ENCODE measurements at regions not wholly inside any gene's neighbourhood (a gene's known extent, or its start where the extent isn't known, plus 50 kb on each side); places are given as distances from the start of the nearest gene placed in this dataset.

GRCh38 chr17:77596491-77597417 lies 361.7 kb upstream of the TNRC6C start:
- H3K9me3 ChIP-seq, result no peaks in the 10 kb centered on the region
- no peak for DNase-seq
- TF ChIP-seq POLR2A (IDR thresholded peaks at IDR 0.05) (no peak), CTCF (IDR thresholded peaks at IDR 0.05) (no peak), EP300 (IDR thresholded peaks at IDR 0.05) (no peak)
- H3K4me3 ChIP-seq, result no peak overlapping the region
- H3K27me3 ChIP-seq, result no peaks in the 10 kb centered on the region
- 55 to 68% (median 57%) methylated on average over 22 of the region's 22 CpGs for WGBS, 3 donors
- no peaks in the 10 kb centered on the region for H3K36me3 ChIP-seq
- H3K4me1 ChIP-seq (ENCODE audit: insufficient read depth), result no peaks in the 10 kb centered on the region
- no peak overlapping the region for H3K27ac ChIP-seq
- intact Hi-C loops (cut with DNase I), result loop anchor here in 1 of 4 donors (10.0 kb wide), 1 partner anchor 278 kb away; no protein-coding TSS in a partner anchor

- H3K4me3 ChIP-seq, result no peak overlapping the region
- TF ChIP-seq CTCF (IDR thresholded peaks at IDR 0.05) (no peak), EP300 (IDR thresholded peaks at IDR 0.05) (no peak), POLR2A (IDR thresholded peaks at IDR 0.05) (no peak)
- 84 to 89% (median 84%) methylated on average over 16 to 19 of the region's 19 CpGs for WGBS, 3 donors
- H3K9me3 ChIP-seq, result no peaks in the 10 kb centered on the region
- no peaks in the 10 kb centered on the region for H3K27me3 ChIP-seq
- no peak overlapping the region for H3K27ac ChIP-seq
- intact Hi-C loops (cut with DNase I), result loop anchor here in 1 of 4 donors (10.0 kb wide), 1 partner anchor 277 kb away; no protein-coding TSS in a partner anchor
- H3K4me1 ChIP-seq (ENCODE audit: insufficient read depth), result no peaks in the 10 kb centered on the region
- H3K36me3 ChIP-seq, result no peaks in the 10 kb centered on the region
- DNase-seq, result no peak
Measured at GRCh38 chr17:77597418-77598240, 360.9 kb upstream of the TNRC6C start.

- no peaks in the 10 kb centered on the region for H3K9me3 ChIP-seq
- no peak for TF ChIP-seq POLR2A (IDR thresholded peaks at IDR 0.05)
- TF ChIP-seq CTCF (IDR thresholded peaks at IDR 0.05), result no peak
- TF ChIP-seq EP300 (IDR thresholded peaks at IDR 0.05), result no peak
- DNase-seq, result no peak
- H3K27ac ChIP-seq, result no peak overlapping the region
- intact Hi-C loops (cut with DNase I), result loop anchor here in 1 of 4 donors (10.0 kb wide), 1 partner anchor 277 kb away; no protein-coding TSS in a partner anchor
- H3K4me1 ChIP-seq (ENCODE audit: insufficient read depth), result no peaks in the 10 kb centered on the region
- H3K4me3 ChIP-seq, result no peak overlapping the region
- no peaks in the 10 kb centered on the region for H3K36me3 ChIP-seq
- no peaks in the 10 kb centered on the region for H3K27me3 ChIP-seq
- WGBS, 3 donors, result 86 to 95% (median 87%) methylated on average over 4 of the region's 4 CpGs
Measured at GRCh38 chr17:77598241-77598620, 360.3 kb upstream of the TNRC6C start.

GRCh38 chr17:77599699-77600098 lies 358.8 kb upstream of the TNRC6C start:
- no peak overlapping the region for H3K4me3 ChIP-seq
- no peaks in the 10 kb centered on the region for H3K4me1 ChIP-seq (ENCODE audit: insufficient read depth)
- H3K9me3 ChIP-seq, result no peaks in the 10 kb centered on the region
- no peak for DNase-seq
- H3K27me3 ChIP-seq, result no peaks in the 10 kb centered on the region
- intact Hi-C loops (cut with DNase I), result loop anchor here in 1 of 4 donors (10.0 kb wide), 1 partner anchor 275 kb away; no protein-coding TSS in a partner anchor
- no peaks in the 10 kb centered on the region for H3K36me3 ChIP-seq
- TF ChIP-seq POLR2A (IDR thresholded peaks at IDR 0.05) (no peak), EP300 (IDR thresholded peaks at IDR 0.05) (no peak), CTCF (IDR thresholded peaks at IDR 0.05) (no peak)
- H3K27ac ChIP-seq, result no peak overlapping the region
